Thyroid gland (tissue), 4 donors: ENCODE measurements at regions not wholly inside any gene's neighbourhood (a gene's known extent, or its start where the extent isn't known, plus 50 kb on each side); places are given as distances from the start of the nearest gene placed in this dataset.

Source experiments
- DNase-seq, 2 donors: peaks; one replicate each; pipeline ENCODE4 v3.0.0-alpha.2; 2019
- H3K27ac ChIP-seq, 3 donors: fragments of 200-600 bp; sonication (generic); 1 replicate in 2 of 3; 2 replicates in 1 of 3; pipeline ENCODE4 v1.5.1; 2016 to 2019; ENCODE audit warnings: mild to moderate bottlenecking in 1 of 3, moderate library complexity in 1 of 3
- H3K27me3 ChIP-seq: fragments of 200-600 bp; sonication (generic); one replicate; pipeline ENCODE4 v1.5.1; 2019
- H3K36me3 ChIP-seq, 2 donors: fragments of 200-600 bp; sonication (generic); one replicate each; pipeline ENCODE4 v1.5.1; 2016 to 2019
- H3K4me1 ChIP-seq, 2 donors: fragments of 200-600 bp; sonication (generic); one replicate each; pipeline ENCODE4 v1.5.1; 2017 to 2019
- H3K4me3 ChIP-seq, 3 donors: fragments of 200-600 bp; sonication (generic); replicated peaks in 1 of 3; 1 replicate in 2 of 3; 2 replicates in 1 of 3; pipeline ENCODE4 v1.5.1; 2016; ENCODE audit warnings: mild to moderate bottlenecking in 1 of 3
- H3K9me3 ChIP-seq: fragments of 200-600 bp; sonication (generic); one replicate; pipeline ENCODE4 v1.5.1; 2017
- POLR2A ChIP-seq, 2 donors: fragments of 450-650 bp; IDR thresholded peaks; one replicate each; pipeline ENCODE4 v1.6.1; 2017; ENCODE audit warnings: antibody characterized with exemption in 2 of 2, mild to moderate bottlenecking in 2 of 2, moderate library complexity in 1 of 2
- whole genome bisulfite sequencing, 2 donors: methylation state at CpG; one replicate each; pipeline ENCODE4 v1.1.5; 2017; 5-methylcytosine and 5-hydroxymethylcytosine counted together
- intact Hi-C: fragments of 100-400 bp; cut with DNase I; formaldehyde crosslinking; loops from one replicate; pipeline ENCODE4 v1.15.1; 2023
- TF ChIP-seq, protein P1 (sequence below), 6 experiments: fragments of 200-600 bp in 3 of 6; fragments of 450-650 bp in 3 of 6; sonication (generic) in 3 of 6; IDR thresholded peaks; one replicate each; pipeline ENCODE4 v1.5.1; 2016 to 2019; ENCODE audit warnings: antibody characterized with exemption in 6 of 6, mild to moderate bottlenecking in 2 of 6, inconsistent platforms in 1 of 6, moderate library complexity in 1 of 6

DNA sequence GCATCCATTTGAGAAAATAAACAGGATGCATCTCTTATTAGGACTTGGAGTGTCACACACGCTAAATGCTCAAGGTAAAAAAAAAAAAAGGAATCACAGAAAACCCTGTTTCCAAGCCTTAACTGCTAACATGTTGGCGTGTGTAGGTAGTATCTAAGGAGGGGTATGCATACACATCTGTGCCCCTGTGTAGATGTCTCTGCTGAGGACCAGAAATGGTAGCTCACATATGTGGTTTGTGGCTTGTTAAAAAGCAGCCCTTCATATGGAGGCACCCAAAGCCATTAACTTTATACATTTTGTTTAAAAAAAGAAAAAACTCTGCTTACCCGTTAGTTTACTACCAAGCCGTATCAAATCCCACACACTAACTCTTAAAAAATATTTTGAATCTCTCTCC lies 314.1 kb downstream of the SNAPC1 start:
- intact Hi-C loops: no loop called here
- H3K27me3 ChIP-seq: no peaks in the 10 kb centered on the region
- no peak overlapping the region for H3K4me3 ChIP-seq
- H3K4me1 ChIP-seq: no peaks in the 10 kb centered on the region
- TF ChIP-seq, protein P1, sequence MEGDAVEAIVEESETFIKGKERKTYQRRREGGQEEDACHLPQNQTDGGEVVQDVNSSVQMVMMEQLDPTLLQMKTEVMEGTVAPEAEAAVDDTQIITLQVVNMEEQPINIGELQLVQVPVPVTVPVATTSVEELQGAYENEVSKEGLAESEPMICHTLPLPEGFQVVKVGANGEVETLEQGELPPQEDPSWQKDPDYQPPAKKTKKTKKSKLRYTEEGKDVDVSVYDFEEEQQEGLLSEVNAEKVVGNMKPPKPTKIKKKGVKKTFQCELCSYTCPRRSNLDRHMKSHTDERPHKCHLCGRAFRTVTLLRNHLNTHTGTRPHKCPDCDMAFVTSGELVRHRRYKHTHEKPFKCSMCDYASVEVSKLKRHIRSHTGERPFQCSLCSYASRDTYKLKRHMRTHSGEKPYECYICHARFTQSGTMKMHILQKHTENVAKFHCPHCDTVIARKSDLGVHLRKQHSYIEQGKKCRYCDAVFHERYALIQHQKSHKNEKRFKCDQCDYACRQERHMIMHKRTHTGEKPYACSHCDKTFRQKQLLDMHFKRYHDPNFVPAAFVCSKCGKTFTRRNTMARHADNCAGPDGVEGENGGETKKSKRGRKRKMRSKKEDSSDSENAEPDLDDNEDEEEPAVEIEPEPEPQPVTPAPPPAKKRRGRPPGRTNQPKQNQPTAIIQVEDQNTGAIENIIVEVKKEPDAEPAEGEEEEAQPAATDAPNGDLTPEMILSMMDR (IDR thresholded peaks at IDR 0.05): no peak
- TF ChIP-seq POLR2A (IDR thresholded peaks at IDR 0.05): no peak
- H3K27ac ChIP-seq: no peak overlapping the region
- H3K9me3 ChIP-seq: no peaks in the 10 kb centered on the region
- 96 to 99% methylated on average over 4 of the region's 4 CpGs for WGBS, 2 donors
- no peaks in the 10 kb centered on the region for H3K36me3 ChIP-seq
- DNase-seq: no peak

DNA sequence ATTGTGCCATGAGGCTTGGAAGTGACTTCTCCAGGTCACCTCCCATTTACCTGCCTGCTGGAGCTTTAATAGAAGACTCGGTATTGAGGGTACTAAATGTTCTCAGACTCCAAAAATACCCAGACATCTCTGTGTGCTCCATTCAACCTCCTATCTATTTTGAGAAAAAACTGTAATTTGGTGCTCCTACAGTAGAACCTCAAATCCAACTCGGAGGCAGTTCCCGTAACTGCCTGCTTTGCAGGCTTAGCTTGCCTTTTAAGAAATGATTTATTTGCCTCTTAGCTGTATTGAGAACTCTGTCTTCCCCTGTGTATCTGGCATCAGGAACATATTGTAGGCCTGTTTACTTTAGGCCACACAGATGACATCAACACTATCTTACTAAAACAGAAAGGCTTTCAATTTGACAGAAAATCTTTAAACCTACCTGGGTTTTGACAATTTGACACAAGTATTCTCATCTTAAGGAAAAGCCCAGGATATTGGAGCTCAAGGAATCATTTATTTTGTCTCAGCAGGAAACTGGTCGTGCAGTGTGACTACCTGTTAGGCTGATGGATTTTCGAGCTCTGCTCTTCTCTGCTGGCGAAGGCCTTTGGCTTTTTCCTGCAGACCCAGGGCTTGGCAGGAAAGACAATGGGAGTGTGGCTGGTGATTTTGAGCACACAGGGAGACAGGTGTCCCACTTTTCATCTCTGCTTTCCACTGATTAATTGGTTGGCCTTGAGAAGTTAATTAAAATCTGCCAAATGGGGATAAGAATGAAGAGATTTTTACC lies 314.8 kb downstream of the SNAPC1 start:
- TF ChIP-seq, protein P1 (IDR thresholded peaks at IDR 0.05): no peak
- TF ChIP-seq POLR2A (IDR thresholded peaks at IDR 0.05): no peak
- Histone ChIP-seq H3K36me3 (no peaks in the 10 kb centered on the region), H3K27me3 (no peaks in the 10 kb centered on the region), H3K4me1 (no peaks in the 10 kb centered on the region), H3K9me3 (no peaks in the 10 kb centered on the region), H3K27ac (no peak overlapping the region), H3K4me3 (no peak overlapping the region)
- intact Hi-C loops: no loop called here
- WGBS, 2 donors: 79 to 86% methylated on average over 6 of the region's 6 CpGs
- DNase-seq: no peak

DNA sequence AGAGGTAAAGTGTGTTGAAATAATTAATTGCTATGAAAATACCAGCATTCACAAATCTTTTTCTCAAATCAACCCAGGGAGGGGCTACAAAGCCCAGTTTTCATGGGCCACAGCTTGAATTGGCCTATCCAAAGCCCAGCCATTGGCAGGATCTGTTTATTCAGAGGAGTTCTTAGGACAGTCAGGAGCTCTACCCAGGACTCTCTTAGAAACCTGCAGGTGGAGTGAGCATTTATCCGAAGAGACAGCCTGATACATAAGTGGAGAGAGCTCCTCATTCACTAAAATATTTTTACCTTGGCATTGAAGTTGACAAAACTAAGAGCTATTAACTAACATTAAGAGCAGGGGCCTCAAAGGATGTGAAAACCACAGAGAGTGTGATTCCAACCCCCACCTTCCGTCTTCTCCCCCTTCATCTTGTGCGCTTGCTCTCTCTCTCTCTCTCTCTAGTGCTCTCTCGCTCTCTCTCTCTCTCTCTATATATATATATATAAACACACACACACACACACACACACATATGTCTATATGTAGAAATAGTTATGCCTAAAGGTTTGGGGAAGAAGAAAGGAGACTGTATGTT lies 315.5 kb downstream of the SNAPC1 start:
- no peaks in the 10 kb centered on the region for H3K27me3 ChIP-seq
- H3K36me3 ChIP-seq: no peaks in the 10 kb centered on the region
- no peak overlapping the region for H3K4me3 ChIP-seq
- 76 to 86% methylated on average over 4 of the region's 4 CpGs for WGBS, 2 donors
- H3K9me3 ChIP-seq: no peaks in the 10 kb centered on the region
- TF ChIP-seq, protein P1 (IDR thresholded peaks at IDR 0.05): no peak
- TF ChIP-seq POLR2A (IDR thresholded peaks at IDR 0.05): no peak
- H3K27ac ChIP-seq: no peak overlapping the region
- intact Hi-C loops: no loop called here
- no peak for DNase-seq
- no peaks in the 10 kb centered on the region for H3K4me1 ChIP-seq

DNA sequence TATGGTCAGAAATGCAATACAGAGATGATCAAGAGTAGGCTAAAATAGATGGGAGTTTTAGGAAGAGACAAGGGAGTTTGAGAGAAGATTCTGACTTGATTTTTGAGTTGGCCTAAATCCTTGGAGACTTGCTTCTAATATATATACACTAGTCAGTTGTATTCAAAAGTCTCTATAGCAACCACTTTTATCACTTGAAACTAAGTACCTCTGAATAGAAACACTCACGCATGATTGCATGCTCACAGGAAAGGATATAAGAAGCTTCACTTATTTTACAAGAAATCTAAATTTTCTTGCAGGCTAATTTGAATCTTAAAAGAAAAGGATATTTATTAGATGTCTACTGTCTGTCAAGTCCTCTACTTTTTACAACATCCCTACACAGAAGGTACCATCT lies 316.8 kb downstream of the SNAPC1 start:
- intact Hi-C loops: no loop called here
- no peaks in the 10 kb centered on the region for H3K4me1 ChIP-seq
- no peaks in the 10 kb centered on the region for H3K9me3 ChIP-seq
- 41 to 71% methylated on average over 1 of the region's 1 CpG for WGBS, 2 donors
- H3K36me3 ChIP-seq: no peaks in the 10 kb centered on the region
- TF ChIP-seq, protein P1 (IDR thresholded peaks at IDR 0.05): no peak
- TF ChIP-seq POLR2A (IDR thresholded peaks at IDR 0.05): no peak
- no peaks in the 10 kb centered on the region for H3K27me3 ChIP-seq
- H3K4me3 ChIP-seq: no peak overlapping the region
- DNase-seq: no peak
- H3K27ac ChIP-seq: no peak overlapping the region

DNA sequence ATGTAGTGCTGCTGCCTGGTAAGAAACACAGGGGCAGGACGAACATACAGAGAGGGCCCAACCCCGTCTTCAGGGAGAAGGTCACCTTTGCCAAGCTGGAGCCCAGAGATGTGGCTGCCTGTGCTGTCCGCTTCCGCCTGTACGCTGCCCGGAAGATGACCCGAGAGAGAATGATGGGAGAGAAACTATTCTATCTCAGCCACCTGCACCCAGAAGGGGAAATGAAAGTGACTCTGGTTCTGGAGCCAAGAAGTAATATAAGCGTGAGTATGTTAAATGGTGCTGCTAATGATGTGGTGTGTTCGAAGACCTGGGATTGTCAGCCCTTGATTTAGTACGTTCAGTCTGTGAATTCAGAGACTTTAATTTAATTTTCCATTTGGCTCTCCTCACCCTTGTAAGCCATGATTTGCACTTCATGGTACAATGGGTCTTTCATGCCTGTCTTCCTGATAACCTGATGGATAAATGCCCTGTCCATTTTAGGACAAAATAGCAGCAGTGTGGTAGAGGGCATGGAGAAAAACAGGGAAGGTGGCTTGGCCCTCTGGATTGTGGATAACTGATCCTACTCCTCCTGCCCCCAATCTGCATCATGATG lies 318.9 kb downstream of the SNAPC1 start:
- no peak for DNase-seq
- Histone ChIP-seq H3K27ac (no peak overlapping the region), H3K36me3 (no peaks in the 10 kb centered on the region), H3K27me3 (no peaks in the 10 kb centered on the region), H3K4me1 (no peaks in the 10 kb centered on the region), H3K9me3 (no peaks in the 10 kb centered on the region), H3K4me3 (no peak overlapping the region)
- TF ChIP-seq, protein P1 (IDR thresholded peaks at IDR 0.05): no peak
- no peak for TF ChIP-seq POLR2A (IDR thresholded peaks at IDR 0.05)
- WGBS, 2 donors: 93 to 94% methylated on average over 10 of the region's 10 CpGs
- intact Hi-C loops: no loop called here
